RCC 7860 (cell line): ENCODE measurements at regions not wholly inside any gene's neighbourhood (a gene's known extent, or its start where the extent isn't known, plus 50 kb on each side); places are given as distances from the start of the nearest gene placed in this dataset.

ENCODE experiments used
- DNase-seq: peaks from one replicate; pipeline ENCODE4 v3.0.0-alpha.2; 2015; ENCODE audit warnings: low spot score
- FAIRE-seq: peaks from 2 replicates; lab custom pipeline; 2012; peaks lifted over from hg19 to GRCh38; lab: Jason Lieb, UNC

DNA sequence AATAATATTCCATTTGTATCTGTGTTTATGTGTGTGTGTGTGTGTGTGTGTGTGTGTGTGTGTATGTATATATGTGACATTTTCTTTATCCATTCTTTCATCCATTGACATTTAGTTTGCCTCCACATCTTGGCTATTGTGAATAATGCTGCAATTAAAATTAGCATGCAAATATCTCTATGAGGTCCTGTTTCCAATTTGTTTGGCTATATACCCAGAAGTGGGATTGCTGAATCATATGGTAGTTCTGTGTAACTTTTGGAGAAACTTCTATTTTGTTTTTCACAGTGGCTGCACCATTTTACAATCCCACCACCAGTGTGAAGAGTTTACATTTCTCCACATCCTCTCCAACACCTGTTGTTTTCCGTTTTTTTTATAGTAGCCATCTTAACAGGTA lies 53.1 kb downstream of the CH25H start:
- no peak for DNase-seq
- FAIRE-seq = no peak

DNA sequence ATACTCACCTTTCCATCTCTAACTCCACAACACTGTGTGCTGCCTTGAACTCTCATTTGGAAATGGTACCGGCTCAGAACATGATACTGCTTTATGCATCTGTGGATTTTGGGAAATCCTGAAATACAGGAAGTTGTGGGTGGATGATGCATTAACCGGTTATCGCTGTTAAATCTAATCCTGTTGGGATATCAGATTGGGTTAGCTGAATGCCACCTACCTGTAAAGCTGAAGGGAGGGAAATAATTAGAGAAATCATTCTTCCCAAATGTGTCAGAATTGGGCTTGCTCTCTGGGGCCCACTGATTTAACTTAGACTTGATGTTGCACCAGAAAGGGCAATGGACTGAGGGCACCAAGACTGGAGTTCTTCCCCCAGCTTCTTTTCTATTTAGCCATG lies 54.0 kb downstream of the CH25H start:
- DNase-seq (no peak), FAIRE-seq (no peak)

DNA sequence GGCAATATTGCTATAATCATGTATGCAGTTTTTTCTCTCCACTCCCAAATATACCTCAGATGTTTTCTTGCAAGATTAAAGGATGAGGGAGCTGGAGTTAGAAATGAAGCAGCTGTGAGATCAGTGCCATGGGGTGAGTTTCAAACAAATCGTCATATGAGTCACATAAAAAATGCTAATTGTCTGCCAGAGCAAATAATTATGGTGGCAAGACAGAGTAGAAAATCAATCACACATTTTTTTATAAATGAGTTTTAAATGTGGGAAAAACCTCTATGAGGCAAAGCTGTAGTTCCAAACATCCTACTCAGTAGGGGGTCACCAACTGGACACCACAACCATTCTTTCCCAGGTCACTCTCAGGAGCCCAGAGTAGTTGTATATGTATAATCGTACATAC lies 55.3 kb downstream of the CH25H start:
- DNase-seq (no peak), FAIRE-seq (no peak)

DNA sequence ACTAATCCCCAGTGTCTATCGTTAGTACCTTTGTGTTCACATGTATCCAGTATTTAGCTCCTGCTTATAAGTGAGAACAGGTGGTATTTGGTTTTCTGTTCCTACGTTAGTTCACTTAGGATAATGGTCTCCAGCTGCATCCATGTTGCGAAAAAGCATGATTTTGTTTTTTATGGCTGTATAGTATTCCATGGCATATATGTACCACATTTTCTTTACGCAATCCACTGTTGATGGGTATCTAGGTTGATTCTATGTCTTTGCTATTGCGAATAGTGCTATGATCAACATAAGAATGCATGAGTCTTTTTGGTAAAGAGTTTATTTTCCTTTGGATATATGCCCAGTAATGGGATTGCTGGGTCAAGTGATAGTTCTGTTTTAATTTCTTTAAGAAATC lies 59.1 kb downstream of the CH25H start:
- no peak for DNase-seq
- no peak for FAIRE-seq

DNA sequence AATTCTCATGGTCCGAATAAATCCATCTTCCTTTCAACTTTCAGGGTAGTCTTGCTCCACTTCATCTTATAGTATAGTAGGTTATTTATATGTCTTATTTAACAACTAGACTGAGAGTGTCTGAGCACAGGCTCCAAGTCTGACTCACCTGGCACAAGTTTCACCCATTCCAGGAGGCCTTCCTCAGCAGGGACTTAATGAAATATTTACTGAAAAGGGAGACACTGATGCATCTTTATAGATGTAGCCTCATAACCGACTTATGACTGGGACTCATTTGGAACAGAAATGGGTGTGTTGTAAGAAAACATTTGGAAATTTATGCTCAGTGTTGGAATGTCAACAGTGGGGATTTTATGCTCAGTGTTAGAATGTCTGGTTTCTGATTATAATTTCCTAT lies 59.9 kb downstream of the CH25H start:
- no peak for DNase-seq
- no peak for FAIRE-seq

DNA sequence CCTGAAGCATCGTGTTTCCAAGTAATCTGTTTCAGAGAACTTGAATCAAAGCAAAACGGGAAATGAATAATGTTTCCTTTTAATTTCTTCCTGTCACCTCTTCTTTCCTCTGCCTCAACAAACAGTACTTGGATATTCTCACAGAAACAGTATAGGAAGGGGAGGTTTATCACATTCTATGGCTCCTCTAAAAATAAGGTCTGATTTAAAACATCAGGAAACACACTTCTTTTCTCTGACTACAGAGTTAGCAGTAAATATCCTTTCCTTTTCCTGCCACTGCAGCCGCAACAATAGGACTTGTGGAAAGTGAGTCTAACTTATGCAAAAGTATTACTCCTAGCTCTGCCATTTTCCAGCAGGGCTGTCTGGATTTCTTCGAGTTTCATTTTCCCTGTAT lies 62.3 kb downstream of the CH25H start:
- FAIRE-seq = no peak
- DNase-seq = no peak

DNA sequence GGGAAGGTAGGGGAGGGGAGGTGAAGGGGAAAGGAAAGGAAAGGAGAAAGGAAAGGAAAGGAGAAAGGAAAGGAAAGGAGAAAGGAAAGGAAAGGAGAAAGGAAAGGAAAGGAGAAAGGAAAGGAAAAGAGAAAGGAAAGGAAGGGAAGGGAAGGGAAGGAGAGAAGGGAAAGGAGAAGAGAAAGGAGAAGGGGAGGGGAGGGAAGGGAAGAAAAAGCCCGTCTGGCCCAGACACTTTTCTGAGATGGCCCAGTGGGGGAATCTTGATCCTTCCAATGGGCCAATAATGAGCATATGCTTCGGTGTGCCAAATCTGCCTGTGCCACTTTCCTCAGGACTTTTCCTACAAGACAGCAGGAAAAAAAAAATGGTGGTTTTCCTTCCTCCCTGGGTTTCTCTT lies 64.5 kb downstream of the CH25H start:
- FAIRE-seq (no peak), DNase-seq (no peak)

DNA sequence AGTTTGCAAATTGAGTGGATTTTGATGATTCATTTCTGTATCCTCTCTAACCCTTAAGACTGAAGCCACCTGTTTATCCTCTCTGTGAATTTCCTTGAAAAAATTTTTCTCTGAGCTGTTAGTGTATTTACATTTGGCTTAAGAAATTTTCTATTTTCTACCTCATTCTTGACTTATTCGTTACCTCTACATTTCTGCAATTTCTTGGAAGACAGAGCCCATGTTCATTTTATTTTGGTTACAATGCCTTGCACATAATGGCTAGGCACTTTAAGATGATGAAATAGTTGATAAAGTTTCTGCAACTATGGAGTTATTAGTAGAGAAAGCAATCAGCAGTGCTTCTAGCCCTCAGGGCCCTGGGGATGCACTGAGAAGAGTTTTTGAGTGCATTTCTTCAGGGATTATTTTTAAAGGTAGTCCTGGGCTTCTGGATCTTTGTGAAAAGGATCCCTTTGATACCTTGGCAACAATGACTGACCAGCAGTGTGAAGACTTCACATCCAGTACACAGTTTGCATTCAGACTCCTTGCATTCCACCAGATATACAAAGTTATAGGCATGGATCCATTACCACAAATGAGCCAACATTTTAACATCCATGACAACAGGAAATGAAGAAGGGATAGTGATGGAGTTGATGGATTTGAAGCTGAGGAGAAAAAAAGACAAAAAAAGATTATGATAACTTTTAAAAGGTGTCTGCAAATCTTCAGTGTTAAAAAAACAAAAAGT lies 68.2 kb downstream of the CH25H start:
- no peak for FAIRE-seq
- no peak for DNase-seq

DNA sequence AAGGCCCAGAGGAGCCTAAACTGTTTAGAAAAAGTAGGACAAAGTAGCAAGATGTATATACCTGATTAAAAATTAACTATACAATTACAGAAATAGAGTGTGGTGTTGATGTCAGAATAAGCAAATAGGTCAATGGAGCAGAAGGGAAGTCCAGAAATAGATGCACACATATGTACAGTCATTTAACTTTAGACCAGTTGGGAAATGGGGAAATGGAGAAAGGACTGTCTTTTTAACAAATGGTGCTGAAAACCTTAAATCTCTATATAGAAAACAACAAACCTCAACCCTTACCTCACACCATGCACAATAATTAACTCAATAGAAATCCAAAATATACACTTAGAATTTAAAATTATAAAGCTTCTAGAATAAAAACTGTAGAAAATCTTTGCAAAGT lies 72.2 kb downstream of the CH25H start:
- FAIRE-seq (no peak), DNase-seq (no peak)

DNA sequence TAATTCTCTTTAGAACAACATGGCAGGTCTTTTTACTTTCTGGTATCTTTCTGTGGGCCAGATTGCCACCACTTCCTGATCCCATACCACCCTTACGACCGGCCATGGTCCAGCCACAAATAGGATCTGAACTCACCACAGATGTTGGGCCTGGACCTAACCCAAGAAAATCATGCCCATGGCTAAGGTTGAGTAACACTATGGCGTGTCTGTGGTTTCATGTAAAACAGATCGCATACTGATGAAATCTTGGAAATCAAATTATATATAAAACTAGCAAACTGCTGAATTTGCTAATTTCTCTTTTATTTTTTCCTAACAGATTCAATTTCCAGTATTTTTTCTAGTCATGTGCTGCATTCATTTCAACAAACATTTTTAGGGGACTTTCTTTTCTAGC lies 77.2 kb downstream of the CH25H start:
- DNase-seq (peak; percentile 43), FAIRE-seq (peak; percentile 74)

DNA sequence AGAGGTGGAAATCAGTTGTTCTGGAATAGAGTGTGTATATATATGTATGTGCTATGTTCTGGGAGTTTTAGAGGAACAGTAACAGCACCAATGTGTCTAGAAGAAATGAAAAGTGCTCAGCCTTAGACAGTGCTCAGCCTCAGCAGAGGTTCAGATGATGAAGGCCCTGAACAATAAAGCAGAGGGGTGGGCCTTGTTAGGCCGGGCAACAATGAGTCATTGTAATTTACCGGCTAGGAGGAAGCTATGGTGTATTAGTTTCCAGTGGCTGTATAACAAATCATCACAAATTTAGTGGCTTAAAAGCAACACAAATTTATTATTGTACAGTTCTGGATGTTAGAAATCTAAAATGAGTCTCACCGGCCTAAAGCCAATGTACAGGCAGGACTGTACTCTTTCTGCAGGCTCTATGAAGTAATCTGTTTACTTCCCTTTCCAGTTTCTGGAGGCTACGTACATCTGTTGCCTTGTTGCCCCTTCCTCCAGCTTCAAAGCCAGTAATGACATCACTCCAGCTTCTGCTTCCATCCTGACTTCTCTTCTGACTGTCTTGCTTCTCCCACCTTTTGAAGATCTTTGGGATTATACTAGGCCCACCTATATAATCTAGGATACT lies 84.6 kb downstream of the CH25H start:
- no peak for FAIRE-seq

DNA sequence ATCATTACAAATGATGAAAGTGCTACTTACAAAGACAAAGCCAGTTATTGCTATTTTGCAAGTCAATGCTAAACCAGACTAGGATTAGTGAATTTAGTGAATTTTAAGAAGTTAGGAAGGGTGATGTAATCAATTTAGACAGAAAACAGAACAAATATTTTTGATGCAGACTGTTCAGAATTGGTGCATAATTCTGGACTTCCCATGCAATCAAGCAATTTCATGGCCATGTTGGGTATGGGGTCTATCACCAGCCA lies 85.4 kb downstream of the CH25H start:
- FAIRE-seq = no peak

More for the DNA sequence above, 84.6 kb downstream of the CH25H start:
- no peak for DNase-seq

DNA sequence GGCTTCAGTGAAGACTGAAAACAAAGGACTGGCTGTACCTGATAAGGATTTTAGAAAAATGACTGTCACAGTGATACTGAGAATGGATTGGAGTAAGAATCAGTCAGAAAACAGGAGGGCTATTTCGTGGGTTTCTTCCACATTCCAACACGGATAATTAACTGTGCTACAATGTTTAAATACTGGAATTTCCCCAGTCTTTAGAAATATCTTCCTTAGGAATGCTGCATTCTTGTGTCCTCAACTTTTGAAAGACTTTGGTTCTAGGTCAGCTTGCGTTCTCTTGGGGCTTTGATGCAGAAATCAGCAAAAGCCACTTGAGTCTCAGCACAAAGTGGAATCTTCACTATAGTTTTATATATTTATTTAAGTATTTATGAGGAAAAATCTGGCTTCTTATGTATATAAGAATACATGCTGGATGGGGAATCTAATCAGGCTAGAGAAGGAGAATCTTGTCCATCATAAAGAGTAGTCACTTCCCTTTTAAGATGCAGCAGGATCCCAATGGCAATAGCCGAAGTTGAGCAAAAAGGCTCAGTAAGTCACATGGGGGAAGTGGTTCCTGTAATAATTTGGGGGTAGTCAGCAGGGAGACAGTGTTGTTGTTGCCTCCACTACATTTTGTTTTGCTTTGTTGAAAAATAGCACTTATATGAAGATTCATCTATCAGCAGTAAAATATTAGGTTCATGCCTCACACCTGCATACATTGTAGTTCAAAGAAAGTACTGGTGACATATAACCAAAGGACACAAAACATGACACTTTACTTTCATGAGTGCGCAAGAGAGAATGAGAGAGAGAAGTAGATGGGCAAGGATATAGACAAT lies 86.0 kb downstream of the CH25H start:
- FAIRE-seq (no peak), DNase-seq (no peak)

More for the DNA sequence above, 85.4 kb downstream of the CH25H start:
- no peak for DNase-seq

DNA sequence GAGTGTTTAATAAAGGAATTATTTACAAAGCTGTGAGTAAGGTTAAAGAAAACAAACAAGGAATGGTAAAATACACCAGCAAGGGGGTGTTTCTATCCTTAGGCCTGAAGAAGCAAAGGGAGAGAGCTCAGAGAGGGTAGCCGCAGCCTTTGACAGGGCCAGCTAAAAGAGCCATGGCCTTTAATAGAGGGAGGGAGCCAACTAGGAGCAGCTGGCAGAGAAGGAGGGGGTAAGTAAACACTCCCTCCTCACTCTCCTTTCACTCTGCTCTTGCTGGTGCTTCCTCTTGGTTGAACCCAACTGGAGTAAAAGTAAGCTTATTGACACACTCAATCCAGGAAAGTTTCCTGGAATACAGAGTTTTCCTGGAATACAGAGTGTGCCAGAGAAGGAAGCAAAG lies 87.5 kb downstream of the CH25H start:
- FAIRE-seq (no peak), DNase-seq (no peak)

DNA sequence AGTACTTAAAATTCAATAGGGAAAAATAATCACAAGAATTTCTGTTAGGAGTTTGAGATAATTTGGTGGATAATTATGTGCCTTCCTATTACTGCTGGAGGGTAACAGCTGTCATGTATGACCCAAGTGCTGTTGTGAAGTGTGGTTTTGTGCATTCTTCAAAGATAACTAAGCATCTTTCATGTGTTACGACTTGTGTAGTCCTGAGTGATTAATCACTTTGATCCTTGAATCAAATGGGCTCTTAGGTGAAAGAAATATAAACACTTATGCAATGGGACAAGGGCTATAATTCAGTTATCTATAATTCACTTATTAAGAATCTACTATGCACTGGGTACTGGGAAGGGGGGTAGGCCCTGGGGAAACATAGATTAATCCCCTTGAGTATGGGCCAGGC lies 89.0 kb downstream of the CH25H start:
- FAIRE-seq = peak; percentile 66
- peak; percentile 72 for DNase-seq

DNA sequence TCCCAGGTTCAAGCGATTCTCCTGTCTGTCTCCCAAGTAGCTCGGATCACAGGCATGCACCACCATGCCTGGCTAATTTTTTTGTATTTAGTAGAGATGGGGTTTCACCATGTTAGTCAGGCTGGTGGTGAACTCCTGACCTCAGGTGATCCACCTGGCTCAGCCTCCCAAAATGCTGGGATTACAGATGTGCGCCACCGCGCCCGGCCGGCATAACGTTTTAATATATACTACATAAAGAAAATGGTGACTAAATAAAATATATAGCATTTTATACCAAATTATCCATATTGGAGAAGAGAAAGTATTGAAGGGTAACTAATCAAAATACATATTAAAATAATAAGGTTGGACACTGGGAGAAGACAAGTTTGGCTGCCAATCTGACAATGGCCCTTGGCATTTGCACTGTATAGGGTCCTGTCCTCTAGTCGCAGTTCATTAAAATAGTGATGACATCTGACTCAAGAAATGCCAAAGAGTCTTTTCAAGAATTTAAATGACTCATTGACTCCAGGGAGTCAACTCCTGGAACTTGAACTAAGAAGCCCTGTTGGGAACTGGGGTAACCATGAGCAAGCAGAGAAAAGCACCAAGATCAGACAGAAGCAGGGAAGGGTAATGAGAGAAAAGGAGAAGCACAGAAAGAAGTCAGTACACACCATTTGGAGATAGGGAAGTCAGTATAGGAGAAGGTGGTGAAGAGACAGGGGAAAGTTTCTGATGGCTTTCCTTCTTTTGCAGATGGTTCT lies 91.1 kb downstream of the CH25H start:
- peak; percentile 71 for FAIRE-seq
- peak; percentile 82 for DNase-seq

DNA sequence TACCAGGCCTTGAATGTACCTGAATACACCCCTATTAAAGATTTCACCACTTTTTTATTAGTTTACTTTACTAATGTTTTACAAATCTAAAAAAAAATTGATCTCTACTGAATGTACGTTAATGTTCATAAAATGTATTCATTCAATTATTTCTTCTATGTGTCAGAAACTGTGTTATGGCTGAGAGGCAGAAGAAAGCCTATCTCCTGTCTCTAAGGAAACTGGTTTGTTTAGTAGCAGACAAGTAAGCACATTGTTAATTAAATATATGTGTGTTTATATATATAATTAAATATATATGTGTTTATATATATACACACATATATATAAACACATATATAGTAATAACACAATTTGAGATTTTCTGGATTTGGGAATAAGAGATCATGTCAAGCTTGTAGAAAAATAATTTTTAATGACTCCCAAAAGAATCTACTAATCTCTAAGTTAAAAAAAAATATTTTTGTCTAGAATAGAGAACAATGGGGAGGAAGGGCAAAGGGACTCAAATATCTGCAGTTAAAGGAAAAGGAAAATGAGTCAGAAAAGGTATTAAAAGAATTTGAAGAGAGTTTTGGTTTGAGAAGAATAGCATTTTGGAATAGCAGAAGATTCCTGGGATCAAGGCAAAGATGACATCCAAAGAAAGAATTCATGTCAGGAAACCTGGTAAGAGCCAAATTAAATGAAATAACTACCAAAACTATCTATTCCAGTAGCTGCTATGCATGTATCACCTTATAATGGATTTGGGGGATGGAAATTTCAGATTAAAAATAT lies 92.1 kb downstream of the CH25H start:
- no peak for DNase-seq
- FAIRE-seq = no peak

DNA sequence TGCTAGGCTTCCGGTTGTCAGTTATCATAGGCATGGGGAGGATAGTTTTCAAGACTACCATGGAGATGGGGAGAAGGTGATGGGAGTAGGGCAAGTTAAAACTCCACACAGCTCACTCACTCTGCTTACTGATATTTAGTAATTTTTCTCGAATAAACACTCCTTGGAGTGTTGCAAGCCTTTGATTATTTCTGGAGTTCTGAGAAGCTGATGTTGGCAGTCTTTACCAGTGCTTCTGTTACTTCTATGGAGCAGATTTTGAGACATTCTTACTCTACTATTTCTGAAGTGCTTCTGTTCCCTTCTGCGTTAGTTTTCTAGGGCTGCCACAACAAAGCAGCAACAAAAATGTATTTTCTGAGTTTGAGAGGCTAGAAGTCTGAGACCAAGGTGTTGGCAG lies 104.4 kb downstream of the CH25H start:
- FAIRE-seq = no peak
- DNase-seq = no peak

DNA sequence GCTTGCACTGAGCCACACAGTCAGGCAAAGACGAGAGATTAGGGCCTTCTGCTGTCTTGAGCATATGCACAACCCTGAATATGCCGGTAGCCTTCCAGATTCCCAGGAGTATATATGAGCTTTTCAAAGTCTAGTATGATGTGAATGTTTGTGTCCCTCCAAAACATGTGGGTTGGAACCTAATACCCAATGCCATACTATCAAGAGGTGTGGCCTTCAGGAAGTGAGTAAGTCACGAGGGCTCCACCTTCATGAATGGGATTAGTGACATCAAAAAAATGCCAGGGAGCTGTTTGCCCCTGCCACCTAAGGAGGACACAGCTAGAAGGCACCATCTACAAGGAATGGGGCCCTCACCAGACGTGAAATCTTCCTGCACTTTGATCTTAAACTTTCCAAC lies 105.2 kb downstream of the CH25H start:
- FAIRE-seq (no peak), DNase-seq (no peak)

DNA sequence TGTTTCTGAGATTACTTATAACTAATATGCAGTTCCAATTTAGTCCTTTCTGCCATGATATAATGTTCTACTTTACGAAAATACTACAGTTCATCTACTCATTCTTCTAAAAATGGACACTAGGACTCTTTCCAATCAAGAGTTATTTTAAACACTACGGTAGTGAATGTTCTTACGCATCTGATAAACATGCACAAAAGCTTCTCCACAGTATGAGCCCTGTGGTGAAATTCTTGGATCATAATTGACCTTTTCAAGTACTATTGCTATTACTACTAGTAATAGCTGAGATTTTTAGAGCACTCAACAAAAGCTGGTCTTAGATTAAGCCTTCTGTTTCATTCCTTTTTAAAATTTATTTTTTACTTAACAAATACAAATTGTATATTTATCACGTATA lies 106.4 kb downstream of the CH25H start:
- no peak for DNase-seq
- no peak for FAIRE-seq

DNA sequence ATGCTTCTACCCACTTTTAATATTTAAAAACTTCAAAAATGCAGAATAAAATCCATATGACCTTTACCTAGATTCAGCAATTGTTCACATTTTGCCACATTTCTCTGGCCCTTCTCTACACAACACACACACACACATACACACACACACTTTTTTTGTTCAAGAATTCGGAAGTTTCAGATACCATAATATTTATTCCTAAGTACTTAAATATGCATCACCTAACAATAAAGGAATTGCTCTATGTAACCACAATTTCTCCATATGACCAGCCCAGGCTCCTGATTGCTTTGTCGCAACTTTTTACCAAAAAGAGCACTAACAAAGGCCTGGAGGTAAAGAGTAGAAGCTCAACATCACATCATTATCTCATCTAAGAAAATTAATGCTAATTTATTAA lies 106.6 kb downstream of the FAS start:
- FAIRE-seq (no peak), DNase-seq (no peak)
